ENCODE measurements at regions not wholly inside any gene's neighbourhood (a gene's known extent, or its start where the extent isn't known, plus 50 kb on each side); places are given as distances from the start of the nearest gene placed in this dataset.

DNA sequence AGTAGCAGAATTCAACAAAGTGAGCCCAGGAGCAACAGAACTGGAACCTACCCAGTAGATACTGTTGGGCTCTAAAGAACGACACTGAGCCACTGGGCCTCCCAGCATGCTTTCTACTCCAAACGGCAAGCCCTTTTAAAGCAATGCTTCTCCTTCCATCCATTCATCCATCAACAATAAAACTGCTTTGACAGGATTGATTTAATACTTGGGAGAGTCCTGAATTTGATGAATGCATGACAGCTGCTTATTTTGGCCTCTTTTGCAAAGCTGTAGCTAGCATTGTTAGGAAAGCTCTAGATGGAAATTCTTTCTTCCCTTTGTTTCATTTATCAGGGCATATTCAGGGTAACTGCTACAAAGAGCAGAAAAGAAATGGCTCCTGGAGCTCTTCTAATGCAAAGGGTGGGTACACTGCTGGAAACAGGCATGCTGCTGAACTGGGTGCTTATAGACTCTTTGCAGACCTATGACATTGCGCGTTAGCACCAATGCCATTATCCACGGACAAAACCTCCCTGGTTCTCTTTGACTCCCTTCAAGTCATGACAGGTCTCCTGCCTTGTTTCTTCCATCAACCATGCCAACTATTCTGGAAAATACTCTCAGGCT lies 138.4 kb upstream of the HNRNPA3 start:
- TF ChIP-seq, protein P1, sequence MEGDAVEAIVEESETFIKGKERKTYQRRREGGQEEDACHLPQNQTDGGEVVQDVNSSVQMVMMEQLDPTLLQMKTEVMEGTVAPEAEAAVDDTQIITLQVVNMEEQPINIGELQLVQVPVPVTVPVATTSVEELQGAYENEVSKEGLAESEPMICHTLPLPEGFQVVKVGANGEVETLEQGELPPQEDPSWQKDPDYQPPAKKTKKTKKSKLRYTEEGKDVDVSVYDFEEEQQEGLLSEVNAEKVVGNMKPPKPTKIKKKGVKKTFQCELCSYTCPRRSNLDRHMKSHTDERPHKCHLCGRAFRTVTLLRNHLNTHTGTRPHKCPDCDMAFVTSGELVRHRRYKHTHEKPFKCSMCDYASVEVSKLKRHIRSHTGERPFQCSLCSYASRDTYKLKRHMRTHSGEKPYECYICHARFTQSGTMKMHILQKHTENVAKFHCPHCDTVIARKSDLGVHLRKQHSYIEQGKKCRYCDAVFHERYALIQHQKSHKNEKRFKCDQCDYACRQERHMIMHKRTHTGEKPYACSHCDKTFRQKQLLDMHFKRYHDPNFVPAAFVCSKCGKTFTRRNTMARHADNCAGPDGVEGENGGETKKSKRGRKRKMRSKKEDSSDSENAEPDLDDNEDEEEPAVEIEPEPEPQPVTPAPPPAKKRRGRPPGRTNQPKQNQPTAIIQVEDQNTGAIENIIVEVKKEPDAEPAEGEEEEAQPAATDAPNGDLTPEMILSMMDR (conservative IDR thresholded peaks at IDR 0.05; ENCODE audit: low read depth): no peak
- ChIA-PET CTCF (interaction anchor here (0.6 kb wide), 2 partner anchors 61 to 954 kb away, joined by 3 read pairs; no protein-coding TSS in a partner anchor), POLR2A (ENCODE audit: low non-redundant PET) (no interaction called here)
- H3K27ac ChIP-seq: no peak overlapping the region
- no peak for DNase-seq (ENCODE audit: low spot score)

GRCh38 chr2:177075254-177075653 lies 137.3 kb upstream of the HNRNPA3 start:
- POLR2A ChIA-PET (ENCODE audit: low non-redundant PET): no interaction called here
- no peak for DNase-seq (ENCODE audit: low spot score)
- TF ChIP-seq, protein P1 (conservative IDR thresholded peaks at IDR 0.05; ENCODE audit: low read depth): no peak
- CTCF ChIA-PET: no interaction called here
- no peak overlapping the region for H3K27ac ChIP-seq

- no peak overlapping the region for H3K27ac ChIP-seq
- POLR2A ChIA-PET (ENCODE audit: low non-redundant PET): no interaction called here
- no peak for DNase-seq (ENCODE audit: low spot score)
- CTCF ChIA-PET: no interaction called here
- TF ChIP-seq, protein P1 (conservative IDR thresholded peaks at IDR 0.05; ENCODE audit: low read depth): no peak
Measured at GRCh38 chr2:177076636-177077179, 135.9 kb upstream of the HNRNPA3 start.

DNA sequence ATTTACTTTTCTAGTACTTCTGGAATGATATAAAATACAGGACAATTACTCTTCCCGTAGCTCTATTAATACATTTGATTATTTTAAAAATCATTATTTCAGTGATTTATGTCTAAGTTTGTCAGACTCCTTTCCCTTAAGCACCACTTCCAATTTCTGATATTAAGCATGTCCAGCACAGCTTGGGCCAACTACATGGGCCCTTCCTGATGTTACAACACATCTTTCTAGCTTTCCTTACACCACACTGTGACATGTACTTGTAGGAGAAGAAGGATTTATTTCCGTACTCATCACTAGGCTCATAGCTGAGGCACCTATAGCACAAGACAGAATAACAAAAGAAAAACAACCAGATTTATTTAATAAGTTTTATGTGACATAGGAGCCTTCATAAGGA lies 134.8 kb upstream of the HNRNPA3 start:
- POLR2A ChIA-PET (ENCODE audit: low non-redundant PET): no interaction called here

DNA sequence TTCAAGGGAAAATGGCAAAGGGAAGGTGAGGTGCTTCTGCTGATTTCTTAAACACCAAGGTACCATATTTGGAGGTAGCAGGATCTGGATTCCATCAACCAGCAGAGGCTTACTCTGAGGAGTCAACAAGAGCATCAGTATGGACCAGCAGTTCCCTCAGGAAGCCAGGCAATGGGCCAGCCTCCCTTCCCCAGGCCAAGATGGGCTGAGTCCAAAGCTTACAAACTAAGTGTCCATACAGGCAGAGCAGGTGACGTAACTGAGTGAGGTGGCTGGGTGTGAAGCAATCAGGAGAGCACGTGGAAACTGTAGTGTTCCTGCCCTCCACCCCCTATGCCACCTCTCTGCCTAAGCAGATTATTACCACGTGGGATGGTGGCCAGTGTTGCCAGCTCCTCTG lies 134.2 kb upstream of the HNRNPA3 start:
- TF ChIP-seq, protein P1 (conservative IDR thresholded peaks at IDR 0.05; ENCODE audit: low read depth): no peak
- CTCF ChIA-PET: no interaction called here
- DNase-seq (ENCODE audit: low spot score): peak; percentile 6
- H3K27ac ChIP-seq: no peak overlapping the region
- POLR2A ChIA-PET (ENCODE audit: low non-redundant PET): no interaction called here

More for the DNA sequence above, 134.8 kb upstream of the HNRNPA3 start:
- no peak overlapping the region for H3K27ac ChIP-seq
- DNase-seq (ENCODE audit: low spot score): no peak
- TF ChIP-seq, protein P1 (conservative IDR thresholded peaks at IDR 0.05; ENCODE audit: low read depth): no peak
- CTCF ChIA-PET: no interaction called here

DNA sequence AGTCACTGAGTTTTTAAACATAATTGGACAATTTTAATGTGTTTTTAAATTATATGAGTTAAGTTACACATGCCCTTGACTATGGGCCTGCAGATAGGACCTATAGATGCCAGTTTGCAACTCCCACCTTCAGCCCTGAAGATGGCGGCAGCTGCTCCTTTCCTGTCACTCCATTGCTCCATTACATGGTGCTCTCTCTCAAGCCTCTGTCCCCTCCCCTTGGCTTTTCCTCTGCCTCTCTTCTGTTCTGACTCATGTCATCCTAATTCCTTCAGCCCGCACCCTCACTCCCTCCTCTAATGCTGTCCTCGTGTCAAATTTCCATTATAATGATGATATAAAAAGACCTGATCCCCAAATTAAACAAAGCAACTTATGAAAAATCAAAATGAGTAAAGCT lies 133.7 kb upstream of the HNRNPA3 start:
- POLR2A ChIA-PET (ENCODE audit: low non-redundant PET): no interaction called here
- CTCF ChIA-PET: no interaction called here

More for the DNA sequence above, 133.7 kb upstream of the HNRNPA3 start:
- TF ChIP-seq, protein P1 (conservative IDR thresholded peaks at IDR 0.05; ENCODE audit: low read depth): no peak
- no peak for DNase-seq (ENCODE audit: low spot score)
- H3K27ac ChIP-seq: no peak overlapping the region

All from RWPE1 (cell line).